D721Med (cell line): ENCODE measurements at regions not wholly inside any gene's neighbourhood (a gene's known extent, or its start where the extent isn't known, plus 50 kb on each side); places are given as distances from the start of the nearest gene placed in this dataset.

ENCODE experiments used
- DNase-seq: peaks from one replicate; pipeline ENCODE4 v3.0.0; 2011; ENCODE audit warnings: low spot score; ENCODE audit not compliant: insufficient read length
- FAIRE-seq: peaks from 2 replicates; lab custom pipeline; 2011; peaks lifted over from hg19 to GRCh38; lab: Jason Lieb, UNC
- TF ChIP-seq, protein P1 (sequence below): IDR thresholded peaks from 2 replicates; pipeline ENCODE4 v1.5.1; 2012; ENCODE audit warnings: mild to moderate bottlenecking, control low read depth; ENCODE audit not compliant: insufficient read depth; ENCODE audit errors: missing control alignments

DNA sequence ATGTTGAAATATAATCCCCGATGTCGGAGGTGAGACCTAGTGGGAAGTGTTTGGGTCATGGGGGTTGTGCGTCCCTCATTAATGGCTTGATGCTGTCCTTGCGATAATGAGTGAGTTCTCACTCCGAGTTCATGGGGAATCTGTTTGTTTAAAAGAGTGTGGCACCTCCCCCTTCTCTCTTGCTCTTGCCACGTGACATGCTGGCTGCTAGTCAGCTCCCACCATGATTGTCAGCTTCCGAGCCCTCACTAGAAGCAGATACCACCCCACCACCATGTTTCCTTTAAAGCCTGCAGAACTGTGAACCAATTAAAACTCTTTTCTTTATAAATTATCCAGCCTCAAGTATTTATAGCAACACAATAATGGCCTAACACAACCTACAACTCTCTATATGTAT lies 166.3 kb upstream of the MBNL1 start:
- DNase-seq: no peak
- no peak for FAIRE-seq
- TF ChIP-seq, protein P1, sequence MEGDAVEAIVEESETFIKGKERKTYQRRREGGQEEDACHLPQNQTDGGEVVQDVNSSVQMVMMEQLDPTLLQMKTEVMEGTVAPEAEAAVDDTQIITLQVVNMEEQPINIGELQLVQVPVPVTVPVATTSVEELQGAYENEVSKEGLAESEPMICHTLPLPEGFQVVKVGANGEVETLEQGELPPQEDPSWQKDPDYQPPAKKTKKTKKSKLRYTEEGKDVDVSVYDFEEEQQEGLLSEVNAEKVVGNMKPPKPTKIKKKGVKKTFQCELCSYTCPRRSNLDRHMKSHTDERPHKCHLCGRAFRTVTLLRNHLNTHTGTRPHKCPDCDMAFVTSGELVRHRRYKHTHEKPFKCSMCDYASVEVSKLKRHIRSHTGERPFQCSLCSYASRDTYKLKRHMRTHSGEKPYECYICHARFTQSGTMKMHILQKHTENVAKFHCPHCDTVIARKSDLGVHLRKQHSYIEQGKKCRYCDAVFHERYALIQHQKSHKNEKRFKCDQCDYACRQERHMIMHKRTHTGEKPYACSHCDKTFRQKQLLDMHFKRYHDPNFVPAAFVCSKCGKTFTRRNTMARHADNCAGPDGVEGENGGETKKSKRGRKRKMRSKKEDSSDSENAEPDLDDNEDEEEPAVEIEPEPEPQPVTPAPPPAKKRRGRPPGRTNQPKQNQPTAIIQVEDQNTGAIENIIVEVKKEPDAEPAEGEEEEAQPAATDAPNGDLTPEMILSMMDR: no peak

DNA sequence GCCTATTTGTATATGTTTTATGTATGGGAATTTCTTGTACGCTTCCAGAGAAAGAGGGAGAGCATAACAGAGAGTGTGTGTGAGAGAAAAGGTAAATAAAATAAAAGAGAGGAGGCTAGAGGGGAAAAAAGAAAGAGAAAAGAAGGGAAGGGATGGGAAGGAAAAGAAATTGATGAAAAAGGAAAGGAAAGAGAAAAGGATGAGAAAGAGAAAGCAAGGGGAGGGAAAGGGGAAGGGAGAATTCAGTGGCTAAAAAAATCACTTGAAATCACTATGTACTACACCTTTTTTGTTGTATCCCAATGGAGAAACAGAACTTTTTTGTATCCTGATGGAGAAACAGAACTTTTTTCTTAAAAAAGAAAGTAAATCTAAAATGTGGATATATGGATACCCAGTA lies 165.5 kb upstream of the MBNL1 start:
- TF ChIP-seq, protein P1: no peak
- DNase-seq (no peak), FAIRE-seq (no peak)

DNA sequence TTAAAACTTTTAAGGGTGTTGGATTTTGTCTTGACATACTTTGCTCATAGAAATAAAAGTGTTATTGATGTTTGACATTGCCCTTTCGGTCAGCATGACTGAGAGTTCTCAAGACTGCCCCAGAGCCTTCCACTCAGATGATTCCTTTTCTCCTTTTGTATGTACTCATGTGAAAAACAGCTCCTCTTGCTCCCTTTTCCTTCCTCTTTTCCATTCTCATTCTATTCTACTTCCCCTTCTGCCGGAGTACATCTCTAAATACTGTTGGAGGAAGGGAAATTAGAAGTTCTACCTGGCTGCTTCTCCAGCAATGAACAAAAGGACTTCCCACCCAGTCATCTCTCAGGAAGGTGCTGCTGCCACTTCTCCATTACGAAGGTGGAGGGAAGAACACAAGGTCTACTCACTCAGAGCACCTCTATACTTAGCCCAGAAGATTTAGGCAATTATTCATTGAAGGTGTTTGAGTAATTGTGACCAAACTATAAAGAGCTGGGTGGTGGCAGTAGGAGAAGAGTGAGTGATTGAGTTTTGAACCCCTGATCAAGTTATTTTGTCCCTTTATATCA lies 163.8 kb upstream of the MBNL1 start:
- no peak for FAIRE-seq
- no peak for DNase-seq
- TF ChIP-seq, protein P1: no peak

DNA sequence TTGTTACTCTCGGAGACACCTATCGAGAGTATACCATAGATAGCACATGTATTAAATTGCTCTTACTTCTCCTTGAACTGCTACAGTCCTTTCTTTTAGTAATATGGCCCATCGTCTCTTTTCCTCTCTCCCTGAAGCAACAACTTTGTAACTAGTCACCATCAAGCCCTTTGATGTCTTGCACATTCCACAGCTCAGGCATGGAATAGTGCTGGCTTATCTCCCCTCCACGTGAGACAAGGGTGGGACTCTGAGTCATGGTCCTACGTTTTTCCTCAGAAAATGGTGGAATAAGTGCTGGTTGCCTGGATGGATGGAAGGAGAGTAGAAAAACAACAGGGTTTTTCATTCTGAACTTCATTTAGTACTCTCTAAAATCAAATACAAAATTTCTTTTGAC lies 163.3 kb upstream of the MBNL1 start:
- DNase-seq (no peak), FAIRE-seq (no peak)
- TF ChIP-seq, protein P1: no peak

DNA sequence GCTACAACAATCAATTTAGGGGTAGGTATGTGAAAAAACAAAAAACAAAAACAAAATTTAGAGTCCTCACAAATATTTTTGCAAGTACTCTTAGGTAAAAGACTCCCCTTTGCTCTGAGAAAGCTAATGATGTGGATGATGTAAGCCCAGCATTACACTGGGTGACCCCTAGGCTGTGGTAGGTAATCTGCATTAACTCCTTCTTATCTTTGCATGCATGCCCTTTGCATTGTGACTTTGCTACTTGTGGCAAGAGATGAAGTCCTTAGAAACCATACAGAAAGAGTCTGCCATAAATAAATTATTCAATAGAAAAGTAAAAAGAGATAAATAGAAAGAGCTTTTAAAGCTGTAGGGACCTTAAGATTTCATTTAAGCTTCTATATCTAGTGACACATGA lies 159.7 kb upstream of the MBNL1 start:
- DNase-seq (no peak), FAIRE-seq (no peak)
- TF ChIP-seq, protein P1: no peak

DNA sequence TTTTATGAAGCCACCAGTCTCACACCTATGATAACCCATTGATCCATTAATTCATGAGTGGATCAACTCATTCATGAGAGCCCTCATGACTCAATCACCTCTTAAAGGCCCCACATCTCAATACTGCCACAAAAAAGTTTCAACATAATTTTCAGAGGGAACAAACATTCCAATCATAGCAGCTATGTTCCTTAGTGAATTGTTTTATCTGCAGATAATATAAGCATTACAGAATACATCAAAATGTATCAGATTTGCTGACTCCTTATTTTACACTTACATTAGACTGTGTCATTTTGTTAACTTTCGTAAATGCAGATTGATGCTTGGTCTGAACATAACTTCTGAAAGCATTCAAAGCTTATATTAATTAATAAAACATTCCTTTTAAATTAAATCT lies 155.3 kb upstream of the MBNL1 start:
- TF ChIP-seq, protein P1: no peak
- no peak for FAIRE-seq

DNA sequence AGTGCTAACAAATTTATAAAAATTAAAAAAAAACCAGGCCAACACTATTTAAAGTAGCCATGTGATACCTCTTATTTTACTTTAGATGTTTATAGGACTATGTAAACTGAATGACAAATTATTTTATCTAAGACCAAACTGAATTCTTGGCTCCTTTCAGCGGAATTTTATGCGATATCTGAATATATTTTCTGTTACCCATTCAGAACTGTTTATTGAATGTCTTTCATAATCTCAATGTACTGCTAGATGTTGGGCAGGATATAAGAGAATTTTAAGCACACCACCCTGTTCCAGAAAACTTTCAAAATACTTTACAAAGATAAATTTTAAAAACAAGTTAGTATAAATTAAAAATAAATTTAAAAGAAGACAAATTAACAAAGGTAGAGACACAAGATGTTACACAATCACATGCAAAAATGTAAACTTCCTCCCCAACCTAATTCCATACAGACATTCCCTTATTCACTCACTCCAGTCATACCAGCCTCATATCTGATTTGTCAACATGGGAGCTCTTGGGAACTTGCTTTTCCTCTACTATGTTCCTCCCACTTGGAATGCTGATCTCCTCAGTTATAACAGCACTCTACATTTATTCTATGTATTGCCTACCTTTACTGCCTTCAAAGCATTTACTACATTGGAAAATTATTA lies 154.6 kb upstream of the MBNL1 start:
- no peak for DNase-seq
- FAIRE-seq: no peak
- TF ChIP-seq, protein P1: no peak

More for the DNA sequence above, 155.3 kb upstream of the MBNL1 start:
- DNase-seq: no peak
